Cardiac fibroblast (primary cell): ENCODE measurements at regions not wholly inside any gene's neighbourhood (a gene's known extent, or its start where the extent isn't known, plus 50 kb on each side); places are given as distances from the start of the nearest gene placed in this dataset.

Source experiments
- DNase-seq, 2 donors: peaks; one replicate each; pipeline versions ENCODE4 v3.0.0 to v3.0.0-alpha.2; 2010; ENCODE audit warnings: low read depth in 2 of 2
- H3K4me3 ChIP-seq, 2 donors: replicated peaks in 1 of 2; 1 replicate in 1 of 2; 2 replicates in 1 of 2; pipeline ENCODE4 v1.5.1; 2011; ENCODE audit warnings: low read depth in 2 of 2, low read length in 2 of 2, mild to moderate bottlenecking in 2 of 2, moderate library complexity in 1 of 2
- CTCF ChIP-seq: IDR thresholded peaks from one replicate; pipeline ENCODE4 v1.5.1; 2011; ENCODE audit warnings: low read depth, mild to moderate bottlenecking, low read length, inconsistent platforms

- no peak overlapping the region for H3K4me3 ChIP-seq
- no peak for TF ChIP-seq CTCF
- peak; percentile 69 to 85 for DNase-seq
Measured at GRCh38 chr10:4721999-4722753, 103.8 kb upstream of the AKR1E2 start.

- DNase-seq, result peak; percentile 22 to 35
- TF ChIP-seq CTCF, result no peak
- H3K4me3 ChIP-seq, result no peak overlapping the region
Measured at GRCh38 chr10:4720463-4720862, 105.5 kb upstream of the AKR1E2 start.

- no peak overlapping the region for H3K4me3 ChIP-seq
- no peak for TF ChIP-seq CTCF
- no peak for DNase-seq
Measured at GRCh38 chr10:4719671-4720070, 106.3 kb upstream of the AKR1E2 start.

GRCh38 chr10:4719036-4719435, 107.0 kb upstream of the AKR1E2 start:
- H3K4me3 ChIP-seq, result no peak overlapping the region
- DNase-seq, result peak in 1 of 2 donors; percentile 70
- no peak for TF ChIP-seq CTCF

- no peak overlapping the region for H3K4me3 ChIP-seq
- no peak for DNase-seq
- TF ChIP-seq CTCF, result no peak
Measured at GRCh38 chr10:4718544-4718943, 107.5 kb upstream of the AKR1E2 start.

- TF ChIP-seq CTCF, result no peak
- no peak overlapping the region for H3K4me3 ChIP-seq
- no peak for DNase-seq
Measured at GRCh38 chr10:4717670-4718069, 108.3 kb upstream of the AKR1E2 start.

GRCh38 chr10:4710858-4711257, 115.1 kb upstream of the AKR1E2 start:
- no peak for DNase-seq
- TF ChIP-seq CTCF, result no peak
- no peak overlapping the region for H3K4me3 ChIP-seq
